ENCODE measurements at regions not wholly inside any gene's neighbourhood (a gene's known extent, or its start where the extent isn't known, plus 50 kb on each side); places are given as distances from the start of the nearest gene placed in this dataset.

DNA sequence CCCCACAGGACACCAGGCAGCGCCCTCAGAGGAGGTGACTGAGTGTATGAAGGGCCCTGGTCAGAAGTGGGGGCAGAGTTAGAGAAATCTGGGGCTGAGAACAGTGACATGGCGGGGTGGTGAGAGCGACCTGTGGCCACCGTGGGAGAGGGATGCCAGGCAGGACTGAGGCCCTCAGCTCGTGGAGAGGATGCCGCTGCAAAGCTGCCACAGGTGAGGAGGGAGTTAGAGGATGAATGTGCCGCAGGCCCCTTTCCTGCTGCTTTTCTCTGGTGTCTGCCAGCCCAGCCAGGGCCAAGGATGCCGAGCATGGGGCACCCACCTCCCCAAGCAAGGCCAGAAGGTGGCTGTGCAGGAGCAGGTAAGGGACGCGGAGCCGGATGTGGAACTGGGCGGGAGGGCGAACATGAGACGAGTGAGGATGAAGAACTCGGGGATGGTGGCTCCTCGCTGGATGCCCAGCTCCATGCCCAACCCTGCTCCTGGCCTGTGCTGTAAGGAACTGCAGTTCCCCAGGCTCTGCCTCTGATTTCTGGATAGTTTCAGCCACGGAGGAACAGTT lies 269.2 kb upstream of the HDAC4 start:
- TF ChIP-seq, protein P1, sequence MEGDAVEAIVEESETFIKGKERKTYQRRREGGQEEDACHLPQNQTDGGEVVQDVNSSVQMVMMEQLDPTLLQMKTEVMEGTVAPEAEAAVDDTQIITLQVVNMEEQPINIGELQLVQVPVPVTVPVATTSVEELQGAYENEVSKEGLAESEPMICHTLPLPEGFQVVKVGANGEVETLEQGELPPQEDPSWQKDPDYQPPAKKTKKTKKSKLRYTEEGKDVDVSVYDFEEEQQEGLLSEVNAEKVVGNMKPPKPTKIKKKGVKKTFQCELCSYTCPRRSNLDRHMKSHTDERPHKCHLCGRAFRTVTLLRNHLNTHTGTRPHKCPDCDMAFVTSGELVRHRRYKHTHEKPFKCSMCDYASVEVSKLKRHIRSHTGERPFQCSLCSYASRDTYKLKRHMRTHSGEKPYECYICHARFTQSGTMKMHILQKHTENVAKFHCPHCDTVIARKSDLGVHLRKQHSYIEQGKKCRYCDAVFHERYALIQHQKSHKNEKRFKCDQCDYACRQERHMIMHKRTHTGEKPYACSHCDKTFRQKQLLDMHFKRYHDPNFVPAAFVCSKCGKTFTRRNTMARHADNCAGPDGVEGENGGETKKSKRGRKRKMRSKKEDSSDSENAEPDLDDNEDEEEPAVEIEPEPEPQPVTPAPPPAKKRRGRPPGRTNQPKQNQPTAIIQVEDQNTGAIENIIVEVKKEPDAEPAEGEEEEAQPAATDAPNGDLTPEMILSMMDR (optimal IDR thresholded peaks at IDR 0.05 in 1 of 3, IDR thresholded peaks at IDR 0.05 in 1 of 3, conservative IDR thresholded peaks at IDR 0.05 in 1 of 3; ENCODE audit: extremely low read depth in 1 of 3, insufficient read depth in 2 of 3, low read length in 3 of 3), result no peak
- TF ChIP-seq EZH2 (IDR thresholded peaks at IDR 0.05; ENCODE audit: low read length), result no peak

Data from keratinocyte (primary cell).